H9 (cell line): ENCODE measurements at regions not wholly inside any gene's neighbourhood (a gene's known extent, or its start where the extent isn't known, plus 50 kb on each side); places are given as distances from the start of the nearest gene placed in this dataset.

Experiments used
- DNase-seq: peaks from one replicate; pipeline ENCODE4 v3.0.0-alpha.2; 2017
- H2AFZ ChIP-seq: one replicate; pipeline ENCODE4 v1.6.1; 2013; ENCODE audit warnings: mild to moderate bottlenecking, low read length, control low read depth, moderate library complexity
- H2AK5ac ChIP-seq: 2 replicates; pipeline ENCODE4 v1.6.1; 2013; ENCODE audit warnings: low read length, control low read depth, mixed read lengths; ENCODE audit not compliant: insufficient read length
- H2BK120ac ChIP-seq: one replicate; pipeline ENCODE4 v1.6.1; 2013; ENCODE audit warnings: low read depth, mild to moderate bottlenecking, low read length, control low read depth, inconsistent platforms; ENCODE audit not compliant: poor library complexity, severe bottlenecking
- H2BK12ac ChIP-seq: 2 replicates; pipeline ENCODE4 v1.6.1; 2013; ENCODE audit warnings: low read length, control low read depth, mixed read lengths, low read depth; ENCODE audit not compliant: insufficient read length
- H2BK15ac ChIP-seq: 2 replicates; pipeline ENCODE4 v1.6.1; 2013; ENCODE audit warnings: low read depth, low read length, control low read depth
- H2BK20ac ChIP-seq: one replicate; pipeline ENCODE4 v1.6.1; 2013; ENCODE audit warnings: low read depth, mild to moderate bottlenecking, low read length, control low read depth, inconsistent platforms; ENCODE audit not compliant: poor library complexity, severe bottlenecking
- H2BK5ac ChIP-seq: 2 replicates; pipeline ENCODE4 v1.6.1; 2013; ENCODE audit warnings: low read length, control low read depth, mixed read lengths; ENCODE audit not compliant: insufficient read length
- H3K14ac ChIP-seq: 2 replicates; pipeline ENCODE4 v1.6.1; 2013; ENCODE audit warnings: low read length, control low read depth; ENCODE audit not compliant: insufficient read depth
- H3K18ac ChIP-seq: 2 replicates; pipeline ENCODE4 v1.6.1; 2013; ENCODE audit warnings: low read depth, mild to moderate bottlenecking, mixed read lengths, low read length, control low read depth; ENCODE audit not compliant: insufficient read length
- H3K23ac ChIP-seq: 2 replicates; pipeline ENCODE4 v1.6.1; 2013; ENCODE audit warnings: low read length, control low read depth, mixed read lengths, low read depth; ENCODE audit not compliant: insufficient read length
- H3K23me2 ChIP-seq: 2 replicates; pipeline ENCODE4 v1.6.1; 2013; ENCODE audit warnings: low read depth, mild to moderate bottlenecking, mixed read lengths, low read length, control low read depth; ENCODE audit not compliant: insufficient read length, poor library complexity, severe bottlenecking
- H3K27ac ChIP-seq: 2 replicates; pipeline ENCODE4 v1.5.1; 2013; ENCODE audit warnings: low read length, control low read depth, mixed read lengths, low read depth; ENCODE audit not compliant: insufficient read length
- H3K27me3 ChIP-seq: 2 replicates; pipeline ENCODE4 v1.6.1; 2013; ENCODE audit warnings: low read length, control low read depth, inconsistent platforms; ENCODE audit not compliant: insufficient read depth
- H3K4ac ChIP-seq: 2 replicates; pipeline ENCODE4 v1.6.1; 2013; ENCODE audit warnings: low read depth, mild to moderate bottlenecking, control low read depth, inconsistent platforms, low read length, moderate library complexity
- H3K4me1 ChIP-seq: 2 replicates; pipeline ENCODE4 v1.6.1; 2013; ENCODE audit warnings: low read length, control low read depth, inconsistent platforms; ENCODE audit not compliant: insufficient read depth
- H3K4me2 ChIP-seq: 2 replicates; pipeline ENCODE4 v1.6.1; 2013; ENCODE audit warnings: low read length, control low read depth, mixed read lengths; ENCODE audit not compliant: insufficient read length, insufficient read depth
- H3K56ac ChIP-seq: 2 replicates; pipeline ENCODE4 v1.6.1; 2013; ENCODE audit warnings: low read depth, mild to moderate bottlenecking, mixed read lengths, low read length, control low read depth; ENCODE audit not compliant: insufficient read length
- H3K79me1 ChIP-seq: 2 replicates; pipeline ENCODE4 v1.6.1; 2013; ENCODE audit warnings: low read depth, mild to moderate bottlenecking, moderate library complexity, low read length, control low read depth, inconsistent platforms; ENCODE audit not compliant: insufficient read depth, poor library complexity, severe bottlenecking
- H3K79me2 ChIP-seq: 2 replicates; pipeline ENCODE4 v1.6.1; 2013; ENCODE audit warnings: low read length, control low read depth, inconsistent platforms; ENCODE audit not compliant: insufficient read depth
- H3K9ac ChIP-seq: 2 replicates; pipeline ENCODE4 v1.6.1; 2013; ENCODE audit warnings: low read length, control low read depth, mixed read lengths; ENCODE audit not compliant: insufficient read length; ENCODE audit errors: extremely low read depth
- H3K9me3 ChIP-seq: one replicate; pipeline ENCODE4 v1.6.1; 2013; ENCODE audit warnings: low read depth, low read length, inconsistent platforms; ENCODE audit not compliant: control insufficient read depth
- H3T11ph ChIP-seq: one replicate; pipeline ENCODE4 v1.6.1; 2013; ENCODE audit warnings: mild to moderate bottlenecking, low read length, control low read depth, inconsistent platforms
- H4K20me1 ChIP-seq: one replicate; pipeline ENCODE4 v1.6.1; 2013; ENCODE audit not compliant: control insufficient read depth, insufficient read length, insufficient read depth
- H4K5ac ChIP-seq: 2 replicates; pipeline ENCODE4 v1.6.1; 2013; ENCODE audit warnings: low read depth, mild to moderate bottlenecking, mixed read lengths, low read length, control low read depth; ENCODE audit not compliant: insufficient read length
- H4K8ac ChIP-seq: replicated peaks from 2 replicates; pipeline ENCODE4 v1.6.1; 2013; ENCODE audit warnings: low read length, control low read depth, mixed read lengths, low read depth; ENCODE audit not compliant: insufficient read length
- H4K91ac ChIP-seq: 2 replicates; pipeline ENCODE4 v1.6.1; 2013; ENCODE audit warnings: low read depth, mild to moderate bottlenecking, moderate library complexity, mixed read lengths, low read length, control low read depth; ENCODE audit not compliant: insufficient read length
- H3K27ac Mint-ChIP-seq, 3 experiments: 2 replicates in 2 of 3; 3 replicates in 1 of 3; pipeline ENCODE4 v1.8.0; 2020 to 2021; ENCODE audit warnings: mixed read lengths in 3 of 3, mild to moderate bottlenecking in 1 of 3, moderate library complexity in 1 of 3
- H3K27me3 Mint-ChIP-seq: 2 replicates; pipeline ENCODE4 v1.8.0; 2021; ENCODE audit warnings: low read depth, mild to moderate bottlenecking, moderate library complexity, mixed read lengths
- H3K36me3 Mint-ChIP-seq, 3 experiments: 2 replicates in 2 of 3; 3 replicates in 1 of 3; pipeline ENCODE4 v1.8.0; 2020 to 2021; ENCODE audit warnings: low read depth in 3 of 3, mixed read lengths in 3 of 3; ENCODE audit not compliant: insufficient read depth in 1 of 3
- H3K4me1 Mint-ChIP-seq, 2 experiments: 2 replicates each; pipeline ENCODE4 v1.8.0; 2020; ENCODE audit warnings: mixed read lengths in 2 of 2
- H3K4me3 Mint-ChIP-seq, 2 experiments: 2 replicates in 1 of 2; 3 replicates in 1 of 2; pipeline ENCODE4 v1.8.0; 2020 to 2021; ENCODE audit warnings: mild to moderate bottlenecking in 2 of 2, mixed read lengths in 2 of 2, moderate library complexity in 1 of 2
- H3K9me3 Mint-ChIP-seq, 2 experiments: 2 replicates in 1 of 2; 3 replicates in 1 of 2; pipeline ENCODE4 v1.8.0; 2020; ENCODE audit warnings: mild to moderate bottlenecking in 2 of 2, mixed read lengths in 2 of 2, moderate library complexity in 1 of 2
- WGBS: extraction: QIAGEN DNeasy Blood & Tissue Kit; methylation state at CpG from one replicate; pipeline ENCODE4 v1.1.7; 2013; ENCODE audit warnings: missing lambda C conversion rate, low lambda C conversion rate, mixed read lengths; ENCODE audit not compliant: insufficient read length; ENCODE audit errors: extremely low coverage; 5-methylcytosine and 5-hydroxymethylcytosine counted together
- TF ChIP-seq, protein P1 (sequence below): fragments of 200-600 bp; sonication (generic); conservative IDR thresholded peaks from 3 replicates; pipeline ENCODE4 v1.8.0; 2021; ENCODE audit warnings: antibody characterized with exemption, mild to moderate bottlenecking

- no peak overlapping the region for H4K91ac ChIP-seq
- TF ChIP-seq, protein P1, sequence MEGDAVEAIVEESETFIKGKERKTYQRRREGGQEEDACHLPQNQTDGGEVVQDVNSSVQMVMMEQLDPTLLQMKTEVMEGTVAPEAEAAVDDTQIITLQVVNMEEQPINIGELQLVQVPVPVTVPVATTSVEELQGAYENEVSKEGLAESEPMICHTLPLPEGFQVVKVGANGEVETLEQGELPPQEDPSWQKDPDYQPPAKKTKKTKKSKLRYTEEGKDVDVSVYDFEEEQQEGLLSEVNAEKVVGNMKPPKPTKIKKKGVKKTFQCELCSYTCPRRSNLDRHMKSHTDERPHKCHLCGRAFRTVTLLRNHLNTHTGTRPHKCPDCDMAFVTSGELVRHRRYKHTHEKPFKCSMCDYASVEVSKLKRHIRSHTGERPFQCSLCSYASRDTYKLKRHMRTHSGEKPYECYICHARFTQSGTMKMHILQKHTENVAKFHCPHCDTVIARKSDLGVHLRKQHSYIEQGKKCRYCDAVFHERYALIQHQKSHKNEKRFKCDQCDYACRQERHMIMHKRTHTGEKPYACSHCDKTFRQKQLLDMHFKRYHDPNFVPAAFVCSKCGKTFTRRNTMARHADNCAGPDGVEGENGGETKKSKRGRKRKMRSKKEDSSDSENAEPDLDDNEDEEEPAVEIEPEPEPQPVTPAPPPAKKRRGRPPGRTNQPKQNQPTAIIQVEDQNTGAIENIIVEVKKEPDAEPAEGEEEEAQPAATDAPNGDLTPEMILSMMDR: no peak
- H3T11ph ChIP-seq: no peak overlapping the region
- no peak overlapping the region for H3K18ac ChIP-seq
- H3K4me2 ChIP-seq: no peak overlapping the region
- H3K4ac ChIP-seq: no peak overlapping the region
- no peak overlapping the region for H3K9ac ChIP-seq
- no peak overlapping the region for H3K27ac Mint-ChIP-seq
- WGBS: no CpG with 5 or more reads among the region's 1 CpG
- H2BK20ac ChIP-seq: no peak overlapping the region
- no peaks in the 10 kb centered on the region for H3K79me1 ChIP-seq
- H3K23ac ChIP-seq: no peak overlapping the region
- H2BK120ac ChIP-seq: no peak overlapping the region
- no peaks in the 10 kb centered on the region; the same call in 1 of the 2 replicates for H3K27me3 Mint-ChIP-seq
- H2BK5ac ChIP-seq: no peak overlapping the region
- no peaks in the 10 kb centered on the region for H3K27me3 ChIP-seq
- no peak overlapping the region for H3K14ac ChIP-seq
- H3K56ac ChIP-seq: no peak overlapping the region
- no peak overlapping the region for H4K5ac ChIP-seq
- no peaks in the 10 kb centered on the region for H3K23me2 ChIP-seq
- H3K9me3 Mint-ChIP-seq: no peaks in the 10 kb centered on the region
- H3K9me3 ChIP-seq: no peaks in the 10 kb centered on the region
- no peak overlapping the region for H2AFZ ChIP-seq
- no peak overlapping the region for H2BK12ac ChIP-seq
- peaks cover 5 to 6% of the 10 kb centered on the region in 2 experiments; a peak in 3 of 4 replicates for H3K4me1 Mint-ChIP-seq
- no peak overlapping the region for H4K8ac ChIP-seq
- H3K4me3 Mint-ChIP-seq: no peak overlapping the region
- H2BK15ac ChIP-seq: no peak overlapping the region
- no peaks in the 10 kb centered on the region; the same call in 1 of the 2 replicates for H3K4me1 ChIP-seq
- no peak overlapping the region for H3K27ac ChIP-seq
- no peaks in the 10 kb centered on the region for H3K79me2 ChIP-seq
- H4K20me1 ChIP-seq: no peaks in the 10 kb centered on the region
- H3K36me3 Mint-ChIP-seq: no peaks in the 10 kb centered on the region
- DNase-seq: no peak
- H2AK5ac ChIP-seq: no peak overlapping the region
Observed at GRCh38 chr14:28061006-28061405, 705.6 kb upstream of the FOXG1 start.
